DMS53 (cell line): ENCODE measurements at regions not wholly inside any gene's neighbourhood (a gene's known extent, or its start where the extent isn't known, plus 50 kb on each side); places are given as distances from the start of the nearest gene placed in this dataset.
"Not testable (repeated sequence)": the region's sequence is repeated elsewhere in the genome, so short reads cannot be mapped to it uniquely, and the experiment has no call there.

Source experiments
- DNase-seq: peaks from one replicate; lab custom pipeline; 2025; lab: John Stamatoyannopoulos, UW

GRCh38 chr6:19692506-19693298, 144.5 kb upstream of the ID4 start:
- no peak for DNase-seq

- no peak for DNase-seq
Observed at GRCh38 chr6:19694697-19695096, 142.5 kb upstream of the ID4 start.

- DNase-seq, result peak; percentile 9
Observed at GRCh38 chr6:19697744-19698290, 139.4 kb upstream of the ID4 start.

GRCh38 chr6:19699932-19700331, 137.2 kb upstream of the ID4 start:
- DNase-seq, result no peak

GRCh38 chr6:19705606-19706005, 131.6 kb upstream of the ID4 start:
- DNase-seq, result no peak

GRCh38 chr6:19712012-19712688, 125.0 kb upstream of the ID4 start:
- no peak for DNase-seq

- no peak for DNase-seq
Observed at GRCh38 chr6:19712998-19713397, 124.2 kb upstream of the ID4 start.

GRCh38 chr6:19713411-19713810, 123.8 kb upstream of the ID4 start:
- no peak for DNase-seq

GRCh38 chr6:19713984-19714383, 123.2 kb upstream of the ID4 start:
- DNase-seq, result no peak

- DNase-seq, result no peak
Observed at GRCh38 chr6:19714434-19715166, 122.6 kb upstream of the ID4 start.

- DNase-seq, result no peak
Observed at GRCh38 chr6:19715167-19715551, 122.0 kb upstream of the ID4 start.

- DNase-seq, result no peak
Observed at GRCh38 chr6:19719691-19720128, 117.5 kb upstream of the ID4 start.

GRCh38 chr6:19721766-19722377, 115.3 kb upstream of the ID4 start:
- no peak for DNase-seq

- DNase-seq, result no peak
Observed at GRCh38 chr6:19722999-19723398, 114.2 kb upstream of the ID4 start.

- DNase-seq, result peak; percentile 33
Observed at GRCh38 chr6:19723545-19723944, 113.6 kb upstream of the ID4 start.

- not testable (repeated sequence) for DNase-seq
Observed at GRCh38 chr6:19725436-19725835, 111.7 kb upstream of the ID4 start.

GRCh38 chr6:19731282-19731681, 105.9 kb upstream of the ID4 start:
- peak; percentile 13 for DNase-seq

GRCh38 chr6:19734061-19734460, 103.1 kb upstream of the ID4 start:
- no peak for DNase-seq

GRCh38 chr6:19734519-19734918, 102.7 kb upstream of the ID4 start:
- DNase-seq, result no peak

GRCh38 chr6:19736066-19736465, 101.1 kb upstream of the ID4 start:
- no peak for DNase-seq

GRCh38 chr6:19738010-19738409, 99.2 kb upstream of the ID4 start:
- no peak for DNase-seq

- no peak for DNase-seq
Observed at GRCh38 chr6:19749722-19750121, 87.4 kb upstream of the ID4 start.
